K562 (cell line): ENCODE measurements at regions not wholly inside any gene's neighbourhood (a gene's known extent, or its start where the extent isn't known, plus 50 kb on each side); places are given as distances from the start of the nearest gene placed in this dataset.

Source experiments
- ATAC-seq: fragments of 200-7000 bp; cut with Tn5 transposase; 3 replicates; pipeline ENCODE4 v1.9.1; 2020; ENCODE audit warnings: moderate library complexity
- BruUV-seq: library from RNA; stranded (reverse); fragments of 400-500 nt; replicated peaks from 2 replicates; lab custom pipeline; 2021; lab: Mats Ljungman, UMichigan
- CTCF ChIA-PET: fragments of 300-600 bp; formaldehyde crosslinking; extraction: SDS; loops from one replicate; lab custom pipeline; 2021; ENCODE audit warnings: low intra/inter-chr PET ratio; lab: Yijun Ruan, JAX
- POLR2A ChIA-PET: fragments of 300-600, 350-650 bp; sonication (Branson Sonifier 250); formaldehyde crosslinking; extraction: SDS; loops from one replicate; lab custom pipeline; 2021; ENCODE audit warnings: antibody characterized with exemption, inconsistent platforms; lab: Yijun Ruan, JAX
- DNase-seq, 4 experiments: peaks; one replicate each; pipeline versions ENCODE4 v3.0.0 to v3.0.0-alpha.2; 2011 to 2018; ENCODE audit warnings: low spot score in 3 of 4, mixed read lengths in 3 of 4; ENCODE audit errors: extremely low read depth in 1 of 4
- FAIRE-seq: peaks from 2 replicates; lab custom pipeline; 2011; peaks lifted over from hg19 to GRCh38; lab: Jason Lieb, UNC
- H2AFZ ChIP-seq: 2 replicates; pipeline ENCODE4 v1.6.0; 2011; ENCODE audit warnings: low read depth, low read length, control low read depth, inconsistent platforms
- H3K27ac ChIP-seq: fragments of 200-600 bp; 3 replicates; pipeline ENCODE4 v1.8.0; 2011; ENCODE audit warnings: low read depth, mild to moderate bottlenecking, control low read depth, inconsistent platforms, low read length, moderate library complexity, mixed read lengths; ENCODE audit errors: extremely low read depth
- H3K27me3 ChIP-seq, 2 experiments: fragments of 300-600 bp in 1 of 2; 2 replicates in 1 of 2; 3 replicates in 1 of 2; pipeline versions ENCODE4 v1.6.0 to v1.8.0; 2011; ENCODE audit warnings: inconsistent platforms in 2 of 2, low read length in 2 of 2, mild to moderate bottlenecking in 1 of 2, mixed read lengths in 1 of 2, moderate library complexity in 1 of 2; ENCODE audit not compliant: control insufficient read depth in 2 of 2, insufficient read depth in 2 of 2
- H3K36me3 ChIP-seq: fragments of 300-600 bp; 3 replicates; pipeline ENCODE4 v1.8.0; 2011; ENCODE audit warnings: mild to moderate bottlenecking, low read length, inconsistent platforms; ENCODE audit not compliant: control insufficient read depth, insufficient read depth
- H3K4me1 ChIP-seq, 2 experiments: fragments of 200-600 bp in 1 of 2; replicated peaks in 1 of 2; 2 replicates in 1 of 2; 3 replicates in 1 of 2; pipeline versions ENCODE4 v1.5.1 to v1.8.0; 2011; ENCODE audit warnings: inconsistent platforms in 2 of 2, low read length in 2 of 2, mild to moderate bottlenecking in 1 of 2, mixed read lengths in 1 of 2, moderate library complexity in 1 of 2; ENCODE audit not compliant: control insufficient read depth in 2 of 2, insufficient read depth in 2 of 2
- H3K4me2 ChIP-seq: 2 replicates; pipeline ENCODE4 v1.6.1; 2011; ENCODE audit warnings: low read length, control low read depth, inconsistent platforms, mixed read lengths; ENCODE audit not compliant: insufficient read depth
- H3K4me3 ChIP-seq: fragments of 200-600 bp; sonication (generic), shearing (Covaris generic); 2 replicates; pipeline ENCODE4 v1.5.1; 2016; ENCODE audit warnings: control low read depth, inconsistent platforms
- H3K79me2 ChIP-seq: fragments of 200-600 bp; 3 replicates; pipeline ENCODE4 v1.8.0; 2011; ENCODE audit warnings: low read length, inconsistent platforms; ENCODE audit not compliant: control insufficient read depth, insufficient read depth
- H3K9ac ChIP-seq, 2 experiments: 2 replicates each; pipeline versions ENCODE4 v1.6.0 to v1.6.1; 2011; ENCODE audit warnings: low read depth in 2 of 2, low read length in 2 of 2, control low read depth in 1 of 2, inconsistent platforms in 1 of 2, mild to moderate bottlenecking in 1 of 2, mixed read lengths in 1 of 2; ENCODE audit not compliant: insufficient read depth in 1 of 2
- H3K9me1 ChIP-seq: one replicate; pipeline ENCODE4 v1.6.0; 2011; ENCODE audit warnings: inconsistent platforms, mild to moderate bottlenecking, low read length, moderate library complexity; ENCODE audit not compliant: control insufficient read depth, insufficient read depth
- H3K9me3 ChIP-seq: replicated peaks from 2 replicates; pipeline ENCODE4 v1.5.1; 2011; ENCODE audit warnings: low read depth, low read length, inconsistent platforms; ENCODE audit not compliant: control insufficient read depth, insufficient read depth
- H4K20me1 ChIP-seq: replicated peaks from 2 replicates; pipeline ENCODE4 v1.6.1; 2011; ENCODE audit warnings: low read length, inconsistent platforms, mixed read lengths; ENCODE audit not compliant: control insufficient read depth, insufficient read depth
- DACH1 ChIP-seq: fragments of 450-650 bp; IDR thresholded peaks from 2 replicates; pipeline ENCODE4 v1.6.1; 2018; ENCODE audit not compliant: partially characterized antibody
- E2F3 ChIP-seq: fragments of 250-450 bp; sonication (Bioruptor Pico); IDR thresholded peaks from 2 replicates; pipeline ENCODE4 v1.4.0; 2020; ENCODE audit warnings: mild to moderate bottlenecking
- PHTF2 ChIP-seq: fragments of 250-450 bp; sonication (Bioruptor Pico); IDR thresholded peaks from 2 replicates; pipeline ENCODE4 v1.5.0; 2021; ENCODE audit warnings: mild to moderate bottlenecking
- ZNF347 ChIP-seq: fragments of 450-650 bp; formaldehyde crosslinking; IDR thresholded peaks from 2 replicates; pipeline ENCODE4 v1.4.0; 2020; ENCODE audit warnings: low read depth, mild to moderate bottlenecking, moderate library complexity
- ZNF77 ChIP-seq: fragments of 250-450 bp; sonication (Bioruptor Pico); IDR thresholded peaks from 2 replicates; pipeline ENCODE4 v1.5.0; 2020
- WGBS: fragments of 100-300 bp; shearing (Covaris generic); methylation state at CpG from one replicate; pipeline ENCODE4 v1.1.6; 2016; ENCODE audit warnings: low coverage, mixed read lengths; ENCODE audit not compliant: insufficient coverage; ENCODE audit errors: missing lambda C conversion rate; 5-methylcytosine and 5-hydroxymethylcytosine counted together
- in situ Hi-C: fragments of 300-500 bp; cut with MboI; formaldehyde crosslinking; loops from 4 replicates; pipeline ENCODE4 v1.15.0; 2018; ENCODE audit warnings: inconsistent platforms, mixed read lengths
- intact Hi-C: fragments of 100-400 bp; cut with micrococcal nuclease; formaldehyde crosslinking; loops from 2 replicates; pipeline ENCODE4 v1.14.2; 2022
- TF ChIP-seq, protein P1 (sequence below): fragments of 250-450 bp; sonication (Bioruptor Pico); IDR thresholded peaks from 2 replicates; pipeline ENCODE4 v1.6.1; 2021; ENCODE audit warnings: mild to moderate bottlenecking
- TF ChIP-seq, protein P2 (sequence below), 2 experiments: fragments of 200-800 bp in 1 of 2; sonication (Bioruptor generic) in 1 of 2; sonication (generic) in 1 of 2; formaldehyde crosslinking in 1 of 2; IDR thresholded peaks in 1 of 2; conservative IDR thresholded peaks in 1 of 2; 2 replicates each; pipeline versions ENCODE4 v1.5.0 to v1.6.1; 2016 to 2020; ENCODE audit warnings: missing compliant biosample characterization in 1 of 2, missing genetic modification characterization in 1 of 2, missing genetic modification reagents in 1 of 2
- TF ChIP-seq, protein P3 (sequence below): fragments of 250-450 bp; sonication (Bioruptor Pico); IDR thresholded peaks from 2 replicates; pipeline ENCODE4 v1.8.0; 2022; ENCODE audit warnings: inconsistent platforms, mild to moderate bottlenecking, moderate library complexity, borderline replicate concordance

DNA sequence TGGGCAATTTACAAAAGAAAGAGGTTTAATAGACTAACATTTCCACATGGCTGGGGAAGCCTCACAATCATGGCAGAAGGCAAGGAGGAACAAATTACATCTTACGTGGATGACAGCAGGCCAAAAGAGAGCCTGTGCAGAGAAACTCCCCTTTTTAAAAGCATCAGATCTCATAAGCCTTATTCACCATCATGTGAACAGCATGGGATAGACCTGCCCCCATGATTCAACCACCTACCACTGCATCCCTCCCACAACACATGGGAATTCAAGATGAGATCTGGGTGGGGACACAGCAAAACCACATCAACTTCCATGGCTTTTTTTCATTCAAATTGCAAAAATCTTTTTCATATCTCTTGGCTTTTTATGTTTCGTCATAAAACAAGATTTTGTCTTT is 67.6 kb upstream of the GADL1 start (continued):
- TF ChIP-seq, protein P1, sequence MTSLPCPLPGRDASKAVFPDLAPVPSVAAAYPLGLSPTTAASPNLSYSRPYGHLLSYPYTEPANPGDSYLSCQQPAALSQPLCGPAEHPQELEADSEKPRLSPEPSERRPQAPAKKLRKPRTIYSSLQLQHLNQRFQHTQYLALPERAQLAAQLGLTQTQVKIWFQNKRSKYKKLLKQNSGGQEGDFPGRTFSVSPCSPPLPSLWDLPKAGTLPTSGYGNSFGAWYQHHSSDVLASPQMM (CRISPR knock-in tag), result no peak
- TF ChIP-seq E2F3 (CRISPR knock-in tag) (no peak), PHTF2 (CRISPR knock-in tag) (no peak), DACH1 (no peak), ZNF77 (CRISPR knock-in tag) (no peak)
- TF ChIP-seq, protein P2, sequence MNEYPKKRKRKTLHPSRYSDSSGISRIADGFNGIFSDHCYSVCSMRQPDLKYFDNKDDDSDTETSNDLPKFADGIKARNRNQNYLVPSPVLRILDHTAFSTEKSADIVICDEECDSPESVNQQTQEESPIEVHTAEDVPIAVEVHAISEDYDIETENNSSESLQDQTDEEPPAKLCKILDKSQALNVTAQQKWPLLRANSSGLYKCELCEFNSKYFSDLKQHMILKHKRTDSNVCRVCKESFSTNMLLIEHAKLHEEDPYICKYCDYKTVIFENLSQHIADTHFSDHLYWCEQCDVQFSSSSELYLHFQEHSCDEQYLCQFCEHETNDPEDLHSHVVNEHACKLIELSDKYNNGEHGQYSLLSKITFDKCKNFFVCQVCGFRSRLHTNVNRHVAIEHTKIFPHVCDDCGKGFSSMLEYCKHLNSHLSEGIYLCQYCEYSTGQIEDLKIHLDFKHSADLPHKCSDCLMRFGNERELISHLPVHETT (CRISPR knock-in tag; conservative IDR thresholded peaks at IDR 0.05 in 1 of 2, IDR thresholded peaks at IDR 0.05 in 1 of 2), result no peak
- TF ChIP-seq, protein P3, sequence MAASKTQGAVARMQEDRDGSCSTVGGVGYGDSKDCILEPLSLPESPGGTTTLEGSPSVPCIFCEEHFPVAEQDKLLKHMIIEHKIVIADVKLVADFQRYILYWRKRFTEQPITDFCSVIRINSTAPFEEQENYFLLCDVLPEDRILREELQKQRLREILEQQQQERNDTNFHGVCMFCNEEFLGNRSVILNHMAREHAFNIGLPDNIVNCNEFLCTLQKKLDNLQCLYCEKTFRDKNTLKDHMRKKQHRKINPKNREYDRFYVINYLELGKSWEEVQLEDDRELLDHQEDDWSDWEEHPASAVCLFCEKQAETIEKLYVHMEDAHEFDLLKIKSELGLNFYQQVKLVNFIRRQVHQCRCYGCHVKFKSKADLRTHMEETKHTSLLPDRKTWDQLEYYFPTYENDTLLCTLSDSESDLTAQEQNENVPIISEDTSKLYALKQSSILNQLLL, result no peak

DNA sequence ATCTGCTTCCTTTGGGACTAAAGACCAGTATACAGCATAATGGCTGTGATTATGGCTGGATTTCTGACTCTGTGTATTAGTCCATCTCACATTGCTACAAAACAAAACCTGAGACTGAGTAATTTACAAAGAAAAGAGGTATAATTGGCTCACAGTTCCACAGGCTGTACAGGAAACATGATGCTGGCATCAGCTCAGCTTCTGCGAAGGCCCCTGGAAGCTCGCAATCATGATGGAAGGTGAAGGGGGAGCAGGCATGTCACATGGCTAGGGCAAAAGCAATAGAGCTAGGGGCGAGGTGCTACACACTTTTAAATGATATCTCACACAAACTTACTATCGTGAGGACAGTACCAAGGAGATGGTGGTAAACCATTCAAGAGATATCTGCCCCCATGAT is 68.0 kb upstream of the GADL1 start:
- no peak overlapping the region for H2AFZ ChIP-seq
- no TSS peak for BruUV-seq
- no peaks in the 10 kb centered on the region for H3K9me1 ChIP-seq
- H3K79me2 ChIP-seq, result no peaks in the 10 kb centered on the region
- CTCF ChIA-PET, result no interaction called here
- H3K4me2 ChIP-seq, result no peak overlapping the region
- no peak overlapping the region for H3K9ac ChIP-seq
- H3K27ac ChIP-seq, result no peak overlapping the region
- intact Hi-C loops, result no loop called here
- no peaks in the 10 kb centered on the region for H3K36me3 ChIP-seq
- POLR2A ChIA-PET, result no interaction called here
- no peaks in the 10 kb centered on the region for H4K20me1 ChIP-seq
- H3K9me3 ChIP-seq, result no peaks in the 10 kb centered on the region; the same call in 1 of the 2 replicates
- ATAC-seq (no peak), FAIRE-seq (no peak)
- no peaks in the 10 kb centered on the region for H3K4me1 ChIP-seq
- WGBS, result 4% methylated on average over 4 of the region's 4 CpGs
- TF ChIP-seq ZNF347, result no peak
- TF ChIP-seq, all 486 proteins: peak for 0
- Histone ChIP-seq H3K4me3 (no peak overlapping the region), H3K27me3 (no peaks in the 10 kb centered on the region)
- no peak for DNase-seq
- in situ Hi-C loops, result no loop called here
